ENCODE measurements at regions not wholly inside any gene's neighbourhood (a gene's known extent, or its start where the extent isn't known, plus 50 kb on each side); places are given as distances from the start of the nearest gene placed in this dataset.

DNA sequence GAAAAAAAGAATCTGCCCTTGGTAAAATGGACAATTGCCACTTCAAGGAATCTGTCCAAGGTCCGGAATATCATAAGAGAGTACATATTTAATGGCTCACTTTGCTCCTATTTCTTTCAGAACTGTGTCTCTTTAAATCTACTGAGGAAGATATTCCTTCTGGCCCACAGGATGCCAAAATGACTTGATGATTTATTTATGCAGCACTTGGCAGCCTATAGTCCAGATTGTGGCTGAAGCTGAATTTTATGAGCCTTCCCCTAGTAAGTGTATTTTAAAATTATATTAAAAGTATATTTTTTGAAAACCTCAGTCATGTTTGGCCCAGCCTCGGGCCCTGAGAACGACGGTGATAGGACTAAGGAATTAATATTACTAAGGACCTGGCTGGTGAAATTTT lies 465.1 kb upstream of the HNRNPA3 start:
- no peaks in the 10 kb centered on the region for H3K27me3 ChIP-seq (ENCODE audit: control insufficient read depth in 2 of 2, insufficient read depth in 2 of 2, low read length in 2 of 2)
- H3K9me3 ChIP-seq (ENCODE audit: control insufficient read depth in 2 of 2, low read length in 2 of 2), result no peaks in the 10 kb centered on the region
- no peak overlapping the region for H3K9ac ChIP-seq (ENCODE audit: low read depth in 1 of 2, low read length in 2 of 2)
- no peak overlapping the region for H3K4me3 ChIP-seq (ENCODE audit: low read length in 2 of 2)
- H3K27ac ChIP-seq (ENCODE audit: low read depth in 2 of 2, low read length in 2 of 2), result no peak overlapping the region
- H3K36me3 ChIP-seq (ENCODE audit: control insufficient read depth in 2 of 2, insufficient read depth in 2 of 2, low read length in 2 of 2), result no peaks in the 10 kb centered on the region
- H3K4me1 ChIP-seq (ENCODE audit: control insufficient read depth in 2 of 2, insufficient read depth in 2 of 2, low read length in 2 of 2), result no peaks in the 10 kb centered on the region

- Histone ChIP-seq H3K9me3 (ENCODE audit: control insufficient read depth in 2 of 2, low read length in 2 of 2) (no peaks in the 10 kb centered on the region), H3K4me3 (ENCODE audit: low read length in 2 of 2) (no peak overlapping the region), H3K36me3 (ENCODE audit: control insufficient read depth in 2 of 2, insufficient read depth in 2 of 2, low read length in 2 of 2) (no peaks in the 10 kb centered on the region), H3K27ac (ENCODE audit: low read depth in 2 of 2, low read length in 2 of 2) (no peak overlapping the region), H3K4me1 (ENCODE audit: control insufficient read depth in 2 of 2, insufficient read depth in 2 of 2, low read length in 2 of 2) (no peaks in the 10 kb centered on the region), H3K27me3 (ENCODE audit: control insufficient read depth in 2 of 2, insufficient read depth in 2 of 2, low read length in 2 of 2) (no peaks in the 10 kb centered on the region), H3K9ac (ENCODE audit: low read depth in 1 of 2, low read length in 2 of 2) (no peak overlapping the region)
Observed at GRCh38 chr2:176747928-176748327, 464.7 kb upstream of the HNRNPA3 start.

DNA sequence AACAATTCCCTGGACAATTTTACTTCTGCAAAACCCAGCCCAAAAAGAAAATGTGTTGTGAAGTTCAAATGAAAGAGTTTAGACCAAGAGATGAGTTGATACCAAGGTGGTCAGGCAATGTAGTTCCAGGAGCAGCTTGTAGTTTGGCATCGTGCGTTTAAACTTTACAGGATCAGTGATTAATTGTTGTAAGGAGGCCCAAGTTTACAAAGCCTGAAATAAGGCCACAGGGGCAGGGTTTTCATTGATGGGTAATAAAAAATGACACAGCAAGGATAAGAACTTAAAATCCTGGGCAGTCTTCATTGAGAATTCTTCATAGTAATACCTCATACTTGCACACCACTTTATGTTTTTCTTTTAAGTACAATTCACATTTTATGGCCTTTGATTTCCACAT lies 463.9 kb upstream of the HNRNPA3 start:
- no peak overlapping the region for H3K9ac ChIP-seq (ENCODE audit: low read depth in 1 of 2, low read length in 2 of 2)
- no peak overlapping the region for H3K4me3 ChIP-seq (ENCODE audit: low read length in 2 of 2)
- no peaks in the 10 kb centered on the region for H3K4me1 ChIP-seq (ENCODE audit: control insufficient read depth in 2 of 2, insufficient read depth in 2 of 2, low read length in 2 of 2)
- H3K9me3 ChIP-seq (ENCODE audit: control insufficient read depth in 2 of 2, low read length in 2 of 2), result no peaks in the 10 kb centered on the region
- no peaks in the 10 kb centered on the region for H3K27me3 ChIP-seq (ENCODE audit: control insufficient read depth in 2 of 2, insufficient read depth in 2 of 2, low read length in 2 of 2)
- no peak overlapping the region for H3K27ac ChIP-seq (ENCODE audit: low read depth in 2 of 2, low read length in 2 of 2)
- no peaks in the 10 kb centered on the region for H3K36me3 ChIP-seq (ENCODE audit: control insufficient read depth in 2 of 2, insufficient read depth in 2 of 2, low read length in 2 of 2)

DNA sequence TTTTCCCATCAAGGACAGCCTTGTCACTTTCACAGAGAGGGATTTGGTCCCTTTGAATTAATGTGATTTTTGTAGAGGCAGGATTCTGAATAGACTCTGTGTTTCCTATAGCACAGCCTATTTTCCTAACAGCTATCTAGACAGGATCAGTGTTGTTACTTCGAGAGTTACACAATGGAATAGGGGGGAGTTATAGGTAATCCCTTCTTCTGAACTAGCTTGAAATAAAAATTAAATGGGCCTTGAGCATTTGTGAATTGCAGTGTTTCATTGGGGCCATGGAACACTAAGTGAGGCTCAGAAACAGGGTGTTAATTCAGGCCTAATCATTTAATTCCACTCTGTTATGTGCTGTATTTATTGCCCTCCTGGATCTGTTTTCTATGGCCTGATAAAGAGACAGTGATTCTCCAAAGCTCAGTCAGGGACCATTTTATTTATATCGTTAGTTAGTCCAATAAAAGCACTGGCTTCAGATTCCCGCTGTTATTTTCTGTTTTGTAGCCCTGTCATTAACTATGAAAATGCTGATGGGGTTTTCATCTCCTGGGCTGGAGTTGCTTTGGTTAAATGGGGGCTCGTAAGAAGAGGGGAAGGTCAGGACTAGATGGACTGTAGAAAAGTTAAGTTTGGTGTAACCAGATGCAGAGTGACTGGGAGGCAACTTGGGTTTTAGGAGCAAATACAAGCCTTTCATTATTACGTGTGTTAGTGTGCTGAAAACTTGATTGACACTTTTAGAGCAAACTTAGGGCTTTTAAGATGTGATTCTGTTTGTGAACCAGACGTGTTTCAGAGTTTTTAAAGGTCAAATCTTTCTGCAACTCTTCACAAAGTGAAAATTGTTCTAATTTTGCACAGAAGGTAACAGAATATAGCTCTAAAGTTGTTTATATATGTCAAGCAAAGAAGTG lies 461.0 kb upstream of the HNRNPA3 start:
- Histone ChIP-seq H3K9ac (ENCODE audit: low read depth in 1 of 2, low read length in 2 of 2) (no peak overlapping the region), H3K27ac (ENCODE audit: low read depth in 2 of 2, low read length in 2 of 2) (no peak overlapping the region), H3K4me1 (ENCODE audit: control insufficient read depth in 2 of 2, insufficient read depth in 2 of 2, low read length in 2 of 2) (no peaks in the 10 kb centered on the region), H3K27me3 (ENCODE audit: control insufficient read depth in 2 of 2, insufficient read depth in 2 of 2, low read length in 2 of 2) (no peaks in the 10 kb centered on the region), H3K4me3 (ENCODE audit: low read length in 2 of 2) (no peak overlapping the region), H3K9me3 (ENCODE audit: control insufficient read depth in 2 of 2, low read length in 2 of 2) (no peaks in the 10 kb centered on the region), H3K36me3 (ENCODE audit: control insufficient read depth in 2 of 2, insufficient read depth in 2 of 2, low read length in 2 of 2) (no peaks in the 10 kb centered on the region)

GRCh38 chr2:176752295-176752694 lies 460.3 kb upstream of the HNRNPA3 start:
- no peaks in the 10 kb centered on the region for H3K9me3 ChIP-seq (ENCODE audit: control insufficient read depth in 2 of 2, low read length in 2 of 2)
- no peak overlapping the region for H3K27ac ChIP-seq (ENCODE audit: low read depth in 2 of 2, low read length in 2 of 2)
- no peak overlapping the region for H3K4me3 ChIP-seq (ENCODE audit: low read length in 2 of 2)
- no peaks in the 10 kb centered on the region for H3K36me3 ChIP-seq (ENCODE audit: control insufficient read depth in 2 of 2, insufficient read depth in 2 of 2, low read length in 2 of 2)
- H3K9ac ChIP-seq (ENCODE audit: low read depth in 1 of 2, low read length in 2 of 2), result no peak overlapping the region
- H3K27me3 ChIP-seq (ENCODE audit: control insufficient read depth in 2 of 2, insufficient read depth in 2 of 2, low read length in 2 of 2), result no peaks in the 10 kb centered on the region
- no peaks in the 10 kb centered on the region for H3K4me1 ChIP-seq (ENCODE audit: control insufficient read depth in 2 of 2, insufficient read depth in 2 of 2, low read length in 2 of 2)

- H3K27me3 ChIP-seq (ENCODE audit: control insufficient read depth in 2 of 2, insufficient read depth in 2 of 2, low read length in 2 of 2), result no peaks in the 10 kb centered on the region
Observed at GRCh38 chr2:176753205-176753604, 459.4 kb upstream of the HNRNPA3 start.

GRCh38 chr2:176753752-176754474 lies 458.7 kb upstream of the HNRNPA3 start:
- Histone ChIP-seq H3K27me3 (ENCODE audit: control insufficient read depth in 2 of 2, insufficient read depth in 2 of 2, low read length in 2 of 2) (no peaks in the 10 kb centered on the region), H3K4me1 (ENCODE audit: control insufficient read depth in 2 of 2, insufficient read depth in 2 of 2, low read length in 2 of 2) (peaks cover 0 to 2% of the 10 kb centered on the region in 2 donors), H3K9me3 (ENCODE audit: control insufficient read depth in 2 of 2, low read length in 2 of 2) (no peaks in the 10 kb centered on the region), H3K9ac (ENCODE audit: low read depth in 1 of 2, low read length in 2 of 2) (no peak overlapping the region), H3K36me3 (ENCODE audit: control insufficient read depth in 2 of 2, insufficient read depth in 2 of 2, low read length in 2 of 2) (no peaks in the 10 kb centered on the region), H3K27ac (ENCODE audit: low read depth in 2 of 2, low read length in 2 of 2) (no peak overlapping the region), H3K4me3 (ENCODE audit: low read length in 2 of 2) (no peak overlapping the region)

More at GRCh38 chr2:176753205-176753604, 459.4 kb upstream of the HNRNPA3 start:
- no peaks in the 10 kb centered on the region for H3K36me3 ChIP-seq (ENCODE audit: control insufficient read depth in 2 of 2, insufficient read depth in 2 of 2, low read length in 2 of 2)
- H3K9me3 ChIP-seq (ENCODE audit: control insufficient read depth in 2 of 2, low read length in 2 of 2), result no peaks in the 10 kb centered on the region
- no peak overlapping the region for H3K27ac ChIP-seq (ENCODE audit: low read depth in 2 of 2, low read length in 2 of 2)
- peaks cover 0 to 2% of the 10 kb centered on the region in 2 donors for H3K4me1 ChIP-seq (ENCODE audit: control insufficient read depth in 2 of 2, insufficient read depth in 2 of 2, low read length in 2 of 2)
- no peak overlapping the region for H3K4me3 ChIP-seq (ENCODE audit: low read length in 2 of 2)
- H3K9ac ChIP-seq (ENCODE audit: low read depth in 1 of 2, low read length in 2 of 2), result no peak overlapping the region

DNA sequence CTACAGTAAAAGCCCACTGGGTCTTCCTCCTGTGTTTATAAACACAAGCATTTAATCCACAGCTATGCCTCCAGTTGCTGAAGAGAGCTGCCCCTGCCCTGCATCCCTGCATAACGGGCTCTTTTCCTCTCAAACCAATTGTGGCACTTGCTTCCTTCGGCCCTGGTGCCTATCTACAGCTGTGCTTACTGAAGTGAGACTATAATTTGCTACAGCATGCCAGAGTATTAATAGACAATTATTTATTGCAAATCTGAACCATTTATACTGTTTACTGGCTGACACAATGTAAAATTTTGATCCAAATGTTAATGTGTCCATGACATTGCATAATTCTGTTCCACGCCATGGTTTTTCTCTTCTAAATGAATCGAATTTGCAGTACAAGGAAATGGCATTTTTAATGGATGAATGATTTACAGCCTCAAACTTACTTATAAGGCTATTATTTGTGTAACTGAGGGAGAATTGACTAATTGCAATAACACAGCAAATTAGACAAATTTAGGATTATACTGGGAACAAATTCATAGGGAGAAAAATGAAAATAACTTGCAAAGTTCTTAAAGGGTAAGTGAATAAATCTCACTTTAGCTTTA lies 457.0 kb upstream of the HNRNPA3 start:
- H3K36me3 ChIP-seq (ENCODE audit: control insufficient read depth in 2 of 2, insufficient read depth in 2 of 2, low read length in 2 of 2), result no peaks in the 10 kb centered on the region

GRCh38 chr2:176758426-176758825 lies 454.2 kb upstream of the HNRNPA3 start:
- Histone ChIP-seq H3K4me1 (ENCODE audit: control insufficient read depth in 2 of 2, insufficient read depth in 2 of 2, low read length in 2 of 2) (peaks cover 0 to 2% of the 10 kb centered on the region in 2 donors), H3K9ac (ENCODE audit: low read depth in 1 of 2, low read length in 2 of 2) (no peak overlapping the region), H3K4me3 (ENCODE audit: low read length in 2 of 2) (no peak overlapping the region), H3K27ac (ENCODE audit: low read depth in 2 of 2, low read length in 2 of 2) (no peak overlapping the region), H3K27me3 (ENCODE audit: control insufficient read depth in 2 of 2, insufficient read depth in 2 of 2, low read length in 2 of 2) (no peaks in the 10 kb centered on the region), H3K9me3 (ENCODE audit: control insufficient read depth in 2 of 2, low read length in 2 of 2) (no peaks in the 10 kb centered on the region), H3K36me3 (ENCODE audit: control insufficient read depth in 2 of 2, insufficient read depth in 2 of 2, low read length in 2 of 2) (no peaks in the 10 kb centered on the region)

More for the DNA sequence above, 457.0 kb upstream of the HNRNPA3 start:
- H3K4me1 ChIP-seq (ENCODE audit: control insufficient read depth in 2 of 2, insufficient read depth in 2 of 2, low read length in 2 of 2), result peaks cover 0 to 2% of the 10 kb centered on the region in 2 donors
- H3K9me3 ChIP-seq (ENCODE audit: control insufficient read depth in 2 of 2, low read length in 2 of 2), result no peaks in the 10 kb centered on the region
- no peaks in the 10 kb centered on the region for H3K27me3 ChIP-seq (ENCODE audit: control insufficient read depth in 2 of 2, insufficient read depth in 2 of 2, low read length in 2 of 2)
- no peak overlapping the region for H3K4me3 ChIP-seq (ENCODE audit: low read length in 2 of 2)
- no peak overlapping the region for H3K9ac ChIP-seq (ENCODE audit: low read depth in 1 of 2, low read length in 2 of 2)
- no peak overlapping the region for H3K27ac ChIP-seq (ENCODE audit: low read depth in 2 of 2, low read length in 2 of 2)

DNA sequence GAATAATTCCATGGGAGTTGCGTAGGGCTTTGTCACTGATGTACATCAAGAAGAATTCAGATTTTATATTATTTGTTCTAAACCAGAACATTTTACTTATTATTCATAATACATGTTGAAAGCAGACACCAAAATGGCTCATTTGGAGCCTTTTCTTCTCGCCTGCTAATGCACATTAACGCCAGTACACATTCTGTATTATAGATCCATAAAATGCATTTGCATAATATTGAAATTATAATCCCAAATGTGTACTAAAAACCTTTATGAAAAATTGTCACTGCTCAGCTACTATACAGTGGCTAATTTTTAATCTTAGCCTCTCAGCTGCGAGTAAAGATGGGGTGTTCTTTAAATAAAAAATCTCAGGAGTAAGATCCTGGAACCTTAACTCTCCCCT lies 452.2 kb upstream of the HNRNPA3 start:
- Histone ChIP-seq H3K4me3 (ENCODE audit: low read length in 2 of 2) (no peak overlapping the region), H3K27me3 (ENCODE audit: control insufficient read depth in 2 of 2, insufficient read depth in 2 of 2, low read length in 2 of 2) (no peaks in the 10 kb centered on the region)

More for the DNA sequence above, 452.2 kb upstream of the HNRNPA3 start:
- Histone ChIP-seq H3K9ac (ENCODE audit: low read depth in 1 of 2, low read length in 2 of 2) (no peak overlapping the region), H3K9me3 (ENCODE audit: control insufficient read depth in 2 of 2, low read length in 2 of 2) (no peaks in the 10 kb centered on the region), H3K36me3 (ENCODE audit: control insufficient read depth in 2 of 2, insufficient read depth in 2 of 2, low read length in 2 of 2) (no peaks in the 10 kb centered on the region), H3K4me1 (ENCODE audit: control insufficient read depth in 2 of 2, insufficient read depth in 2 of 2, low read length in 2 of 2) (peaks cover 0 to 2% of the 10 kb centered on the region in 2 donors), H3K27ac (ENCODE audit: low read depth in 2 of 2, low read length in 2 of 2) (no peak overlapping the region)
